Stimulated activated naive CD8-positive, alpha-beta T cell treated with anti-CD3 and anti-CD28 coated beads, Interleukin-15, amount 100 ng/mL, for 72 hours (primary cell): ENCODE measurements at regions not wholly inside any gene's neighbourhood (a gene's known extent, or its start where the extent isn't known, plus 50 kb on each side); places are given as distances from the start of the nearest gene placed in this dataset.
"Not testable (repeated sequence)": the region's sequence is repeated elsewhere in the genome, so short reads cannot be mapped to it uniquely, and the experiment has no call there.

ENCODE experiments used
- ATAC-seq: fragments of 150-1000 bp; cut with Tn5 transposase; 2 replicates; pipeline ENCODE4 v1.10.0; 2021; ENCODE audit warnings: mild to moderate bottlenecking, moderate library complexity
- DNase-seq, 2 donors: peaks; one replicate each; pipeline ENCODE4 v3.0.0; 2021 to 2022
- H3K27ac Mint-ChIP-seq, 2 donors: one replicate each; pipeline ENCODE4 v1.8.0; 2022; ENCODE audit warnings: mild to moderate bottlenecking in 2 of 2, mixed read lengths in 2 of 2, moderate library complexity in 2 of 2
- H3K27me3 Mint-ChIP-seq: one replicate; pipeline ENCODE4 v1.8.0; 2022; ENCODE audit warnings: mixed read lengths
- H3K4me1 Mint-ChIP-seq: one replicate; pipeline ENCODE4 v1.8.0; 2022; ENCODE audit warnings: mild to moderate bottlenecking, mixed read lengths
- H3K4me3 Mint-ChIP-seq, 2 donors: one replicate each; pipeline ENCODE4 v1.8.0; 2022; ENCODE audit warnings: mild to moderate bottlenecking in 2 of 2, mixed read lengths in 2 of 2, moderate library complexity in 1 of 2
- H3K9me3 Mint-ChIP-seq, 2 donors: one replicate each; pipeline ENCODE4 v1.8.0; 2022; ENCODE audit warnings: mixed read lengths in 2 of 2

- H3K27me3 Mint-ChIP-seq, ATAC-seq, H3K4me1 Mint-ChIP-seq, H3K27ac Mint-ChIP-seq, DNase-seq, H3K9me3 Mint-ChIP-seq, H3K4me3 Mint-ChIP-seq: not testable (repeated sequence)
Measured at GRCh38 chrX:9405635-9406034, 59.2 kb upstream of the TBL1X start.

GRCh38 chrX:9410889-9411288, 54.0 kb upstream of the TBL1X start:
- DNase-seq, ATAC-seq: not testable (repeated sequence)

GRCh38 chrX:9411682-9412081, 53.2 kb upstream of the TBL1X start:
- not testable (repeated sequence) for H3K4me3 Mint-ChIP-seq, H3K27ac Mint-ChIP-seq, H3K4me1 Mint-ChIP-seq, DNase-seq, H3K27me3 Mint-ChIP-seq, ATAC-seq, H3K9me3 Mint-ChIP-seq

More at GRCh38 chrX:9410889-9411288, 54.0 kb upstream of the TBL1X start:
- H3K27me3 Mint-ChIP-seq, H3K4me1 Mint-ChIP-seq, H3K4me3 Mint-ChIP-seq, H3K9me3 Mint-ChIP-seq, H3K27ac Mint-ChIP-seq: not testable (repeated sequence)

GRCh38 chrX:9414416-9414815, 50.4 kb upstream of the TBL1X start:
- DNase-seq (no peak), ATAC-seq (no peak)
- H3K9me3 Mint-ChIP-seq, result no peaks in the 10 kb centered on the region
- H3K4me1 Mint-ChIP-seq, result no peaks in the 10 kb centered on the region
- no peak overlapping the region for H3K27ac Mint-ChIP-seq
- no peaks in the 10 kb centered on the region for H3K27me3 Mint-ChIP-seq
- no peak overlapping the region for H3K4me3 Mint-ChIP-seq
